Stimulated activated naive B cell treated with anti-CD40 and anti-IgM and Interleukin-4, amounts not matched to agents 10 μg/mL and 1 μg/mL and 100 μg/mL, for 72 hours (primary cell): ENCODE measurements at regions not wholly inside any gene's neighbourhood (a gene's known extent, or its start where the extent isn't known, plus 50 kb on each side); places are given as distances from the start of the nearest gene placed in this dataset.
"Not testable (repeated sequence)": the region's sequence is repeated elsewhere in the genome, so short reads cannot be mapped to it uniquely, and the experiment has no call there.

Experiments
- ATAC-seq, 2 donors: fragments of 150-1000 bp; cut with Tn5 transposase; replicated peaks; 2 replicates each; pipeline ENCODE4 v1.10.0; 2021; ENCODE audit warnings: moderate library complexity in 1 of 2
- DNase-seq: peaks from one replicate; pipeline ENCODE4 v3.0.0; 2021
- H3K27ac Mint-ChIP-seq: one replicate; pipeline ENCODE4 v1.8.0; 2022; ENCODE audit warnings: mild to moderate bottlenecking, mixed read lengths
- H3K27me3 Mint-ChIP-seq, 2 donors: one replicate each; pipeline ENCODE4 v1.8.0; 2022; ENCODE audit warnings: mixed read lengths in 2 of 2
- H3K36me3 Mint-ChIP-seq, 2 donors: one replicate each; pipeline ENCODE4 v1.8.0; 2022; ENCODE audit warnings: mixed read lengths in 2 of 2, mild to moderate bottlenecking in 1 of 2
- H3K4me1 Mint-ChIP-seq, 2 donors: one replicate each; pipeline ENCODE4 v1.8.0; 2022; ENCODE audit warnings: mixed read lengths in 2 of 2, mild to moderate bottlenecking in 1 of 2
- H3K4me3 Mint-ChIP-seq, 2 donors: one replicate each; pipeline ENCODE4 v1.8.0; 2022; ENCODE audit warnings: mild to moderate bottlenecking in 2 of 2, mixed read lengths in 2 of 2, moderate library complexity in 1 of 2
- H3K9me3 Mint-ChIP-seq, 2 donors: one replicate each; pipeline ENCODE4 v1.8.0; 2022; ENCODE audit warnings: mixed read lengths in 2 of 2, mild to moderate bottlenecking in 1 of 2

DNA sequence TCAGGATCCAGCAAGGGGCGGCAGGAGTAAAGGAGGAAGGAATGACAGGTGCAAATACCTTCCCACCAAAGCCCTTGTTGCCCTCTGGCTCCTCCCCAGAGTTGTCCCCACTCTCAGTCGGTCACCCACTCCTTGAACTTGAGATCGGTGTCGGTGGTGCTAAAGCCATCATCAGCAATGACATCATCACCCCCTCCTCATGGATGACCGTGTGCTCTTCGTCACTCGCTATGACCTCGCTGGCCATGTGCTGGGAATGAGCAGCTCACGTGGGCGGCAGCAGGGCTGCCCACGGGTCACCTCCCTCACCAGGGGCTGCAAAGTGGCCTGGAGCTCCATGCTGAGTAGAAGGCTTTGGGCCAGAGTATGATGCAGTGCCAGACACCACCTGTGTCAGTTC lies 405.3 kb downstream of the CACNA1B start:
- H3K4me1 Mint-ChIP-seq, H3K9me3 Mint-ChIP-seq, DNase-seq, ATAC-seq, H3K4me3 Mint-ChIP-seq, H3K36me3 Mint-ChIP-seq, H3K27ac Mint-ChIP-seq, H3K27me3 Mint-ChIP-seq: not testable (repeated sequence)
